H9 (cell line): ENCODE measurements at regions not wholly inside any gene's neighbourhood (a gene's known extent, or its start where the extent isn't known, plus 50 kb on each side); places are given as distances from the start of the nearest gene placed in this dataset.

Source experiments
- DNase-seq: peaks from one replicate; pipeline ENCODE4 v3.0.0-alpha.2; 2017
- H2AFZ ChIP-seq: one replicate; pipeline ENCODE4 v1.6.1; 2013; ENCODE audit warnings: mild to moderate bottlenecking, low read length, control low read depth, moderate library complexity
- H2AK5ac ChIP-seq: 2 replicates; pipeline ENCODE4 v1.6.1; 2013; ENCODE audit warnings: low read length, control low read depth, mixed read lengths; ENCODE audit not compliant: insufficient read length
- H2BK120ac ChIP-seq: one replicate; pipeline ENCODE4 v1.6.1; 2013; ENCODE audit warnings: low read depth, mild to moderate bottlenecking, low read length, control low read depth, inconsistent platforms; ENCODE audit not compliant: poor library complexity, severe bottlenecking
- H2BK12ac ChIP-seq: 2 replicates; pipeline ENCODE4 v1.6.1; 2013; ENCODE audit warnings: low read length, control low read depth, mixed read lengths, low read depth; ENCODE audit not compliant: insufficient read length
- H2BK15ac ChIP-seq: 2 replicates; pipeline ENCODE4 v1.6.1; 2013; ENCODE audit warnings: low read depth, low read length, control low read depth
- H2BK20ac ChIP-seq: one replicate; pipeline ENCODE4 v1.6.1; 2013; ENCODE audit warnings: low read depth, mild to moderate bottlenecking, low read length, control low read depth, inconsistent platforms; ENCODE audit not compliant: poor library complexity, severe bottlenecking
- H2BK5ac ChIP-seq: 2 replicates; pipeline ENCODE4 v1.6.1; 2013; ENCODE audit warnings: low read length, control low read depth, mixed read lengths; ENCODE audit not compliant: insufficient read length
- H3K14ac ChIP-seq: 2 replicates; pipeline ENCODE4 v1.6.1; 2013; ENCODE audit warnings: low read length, control low read depth; ENCODE audit not compliant: insufficient read depth
- H3K18ac ChIP-seq: 2 replicates; pipeline ENCODE4 v1.6.1; 2013; ENCODE audit warnings: low read depth, mild to moderate bottlenecking, mixed read lengths, low read length, control low read depth; ENCODE audit not compliant: insufficient read length
- H3K23ac ChIP-seq: 2 replicates; pipeline ENCODE4 v1.6.1; 2013; ENCODE audit warnings: low read length, control low read depth, mixed read lengths, low read depth; ENCODE audit not compliant: insufficient read length
- H3K23me2 ChIP-seq: 2 replicates; pipeline ENCODE4 v1.6.1; 2013; ENCODE audit warnings: low read depth, mild to moderate bottlenecking, mixed read lengths, low read length, control low read depth; ENCODE audit not compliant: insufficient read length, poor library complexity, severe bottlenecking
- H3K27ac ChIP-seq: 2 replicates; pipeline ENCODE4 v1.5.1; 2013; ENCODE audit warnings: low read length, control low read depth, mixed read lengths, low read depth; ENCODE audit not compliant: insufficient read length
- H3K27me3 ChIP-seq: 2 replicates; pipeline ENCODE4 v1.6.1; 2013; ENCODE audit warnings: low read length, control low read depth, inconsistent platforms; ENCODE audit not compliant: insufficient read depth
- H3K4ac ChIP-seq: 2 replicates; pipeline ENCODE4 v1.6.1; 2013; ENCODE audit warnings: low read depth, mild to moderate bottlenecking, control low read depth, inconsistent platforms, low read length, moderate library complexity
- H3K4me1 ChIP-seq: 2 replicates; pipeline ENCODE4 v1.6.1; 2013; ENCODE audit warnings: low read length, control low read depth, inconsistent platforms; ENCODE audit not compliant: insufficient read depth
- H3K4me2 ChIP-seq: 2 replicates; pipeline ENCODE4 v1.6.1; 2013; ENCODE audit warnings: low read length, control low read depth, mixed read lengths; ENCODE audit not compliant: insufficient read length, insufficient read depth
- H3K56ac ChIP-seq: 2 replicates; pipeline ENCODE4 v1.6.1; 2013; ENCODE audit warnings: low read depth, mild to moderate bottlenecking, mixed read lengths, low read length, control low read depth; ENCODE audit not compliant: insufficient read length
- H3K79me1 ChIP-seq: 2 replicates; pipeline ENCODE4 v1.6.1; 2013; ENCODE audit warnings: low read depth, mild to moderate bottlenecking, moderate library complexity, low read length, control low read depth, inconsistent platforms; ENCODE audit not compliant: insufficient read depth, poor library complexity, severe bottlenecking
- H3K79me2 ChIP-seq: 2 replicates; pipeline ENCODE4 v1.6.1; 2013; ENCODE audit warnings: low read length, control low read depth, inconsistent platforms; ENCODE audit not compliant: insufficient read depth
- H3K9ac ChIP-seq: 2 replicates; pipeline ENCODE4 v1.6.1; 2013; ENCODE audit warnings: low read length, control low read depth, mixed read lengths; ENCODE audit not compliant: insufficient read length; ENCODE audit errors: extremely low read depth
- H3K9me3 ChIP-seq: one replicate; pipeline ENCODE4 v1.6.1; 2013; ENCODE audit warnings: low read depth, low read length, inconsistent platforms; ENCODE audit not compliant: control insufficient read depth
- H3T11ph ChIP-seq: one replicate; pipeline ENCODE4 v1.6.1; 2013; ENCODE audit warnings: mild to moderate bottlenecking, low read length, control low read depth, inconsistent platforms
- H4K20me1 ChIP-seq: one replicate; pipeline ENCODE4 v1.6.1; 2013; ENCODE audit not compliant: control insufficient read depth, insufficient read length, insufficient read depth
- H4K5ac ChIP-seq: 2 replicates; pipeline ENCODE4 v1.6.1; 2013; ENCODE audit warnings: low read depth, mild to moderate bottlenecking, mixed read lengths, low read length, control low read depth; ENCODE audit not compliant: insufficient read length
- H4K8ac ChIP-seq: replicated peaks from 2 replicates; pipeline ENCODE4 v1.6.1; 2013; ENCODE audit warnings: low read length, control low read depth, mixed read lengths, low read depth; ENCODE audit not compliant: insufficient read length
- H4K91ac ChIP-seq: 2 replicates; pipeline ENCODE4 v1.6.1; 2013; ENCODE audit warnings: low read depth, mild to moderate bottlenecking, moderate library complexity, mixed read lengths, low read length, control low read depth; ENCODE audit not compliant: insufficient read length
- H3K27ac Mint-ChIP-seq, 3 experiments: 2 replicates in 2 of 3; 3 replicates in 1 of 3; pipeline ENCODE4 v1.8.0; 2020 to 2021; ENCODE audit warnings: mixed read lengths in 3 of 3, mild to moderate bottlenecking in 1 of 3, moderate library complexity in 1 of 3
- H3K27me3 Mint-ChIP-seq: 2 replicates; pipeline ENCODE4 v1.8.0; 2021; ENCODE audit warnings: low read depth, mild to moderate bottlenecking, moderate library complexity, mixed read lengths
- H3K36me3 Mint-ChIP-seq, 3 experiments: 2 replicates in 2 of 3; 3 replicates in 1 of 3; pipeline ENCODE4 v1.8.0; 2020 to 2021; ENCODE audit warnings: low read depth in 3 of 3, mixed read lengths in 3 of 3; ENCODE audit not compliant: insufficient read depth in 1 of 3
- H3K4me1 Mint-ChIP-seq, 2 experiments: 2 replicates each; pipeline ENCODE4 v1.8.0; 2020; ENCODE audit warnings: mixed read lengths in 2 of 2
- H3K4me3 Mint-ChIP-seq, 2 experiments: 2 replicates in 1 of 2; 3 replicates in 1 of 2; pipeline ENCODE4 v1.8.0; 2020 to 2021; ENCODE audit warnings: mild to moderate bottlenecking in 2 of 2, mixed read lengths in 2 of 2, moderate library complexity in 1 of 2
- H3K9me3 Mint-ChIP-seq, 2 experiments: 2 replicates in 1 of 2; 3 replicates in 1 of 2; pipeline ENCODE4 v1.8.0; 2020; ENCODE audit warnings: mild to moderate bottlenecking in 2 of 2, mixed read lengths in 2 of 2, moderate library complexity in 1 of 2
- WGBS: extraction: QIAGEN DNeasy Blood & Tissue Kit; methylation state at CpG from one replicate; pipeline ENCODE4 v1.1.7; 2013; ENCODE audit warnings: missing lambda C conversion rate, low lambda C conversion rate, mixed read lengths; ENCODE audit not compliant: insufficient read length; ENCODE audit errors: extremely low coverage; 5-methylcytosine and 5-hydroxymethylcytosine counted together
- TF ChIP-seq, protein P1 (sequence below): fragments of 200-600 bp; sonication (generic); conservative IDR thresholded peaks from 3 replicates; pipeline ENCODE4 v1.8.0; 2021; ENCODE audit warnings: antibody characterized with exemption, mild to moderate bottlenecking

DNA sequence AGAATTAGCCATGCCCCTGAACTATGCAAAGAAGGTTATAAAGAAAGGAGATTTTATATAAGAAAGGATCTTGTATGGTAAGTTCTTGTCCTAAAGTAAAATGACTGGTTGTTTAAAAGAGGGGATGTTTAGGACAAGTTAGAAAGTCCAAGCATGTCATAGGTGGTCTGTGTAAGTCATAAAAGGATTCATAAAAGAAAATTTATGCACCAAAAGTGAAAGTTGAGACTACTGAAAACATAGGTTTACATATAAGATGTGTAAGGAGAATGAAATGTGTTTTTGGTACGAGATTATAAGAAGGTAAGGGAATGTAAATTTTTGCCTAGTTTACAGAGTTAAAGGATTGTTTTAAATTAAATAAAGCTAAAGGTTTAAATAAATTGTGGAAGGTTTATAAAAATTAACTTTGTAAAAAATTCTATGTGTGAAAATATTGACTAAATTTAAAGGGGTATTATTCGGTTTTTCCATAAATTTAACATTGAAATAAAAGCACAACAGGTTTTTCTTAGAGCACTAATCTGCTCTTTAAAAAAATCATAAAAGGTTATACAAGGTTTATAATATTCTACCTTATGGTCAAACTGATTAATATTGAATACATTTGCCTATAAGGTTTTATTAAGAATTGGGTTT is 93.6 kb upstream of the UST start:
- Mint-ChIP-seq H3K36me3 (peaks cover 40 to 65% (median 61%) of the 10 kb centered on the region in 3 experiments), H3K27ac (no peak overlapping the region), H3K27me3 (no peaks in the 10 kb centered on the region; the same call in 1 of the 2 replicates), H3K4me3 (no peak overlapping the region), H3K4me1 (peaks cover 6% of the 10 kb centered on the region in 2 experiments; a peak in 1 of 4 replicates), H3K9me3 (peaks cover 70% of the 10 kb centered on the region in 2 experiments)
- no peak overlapping the region for H4K91ac ChIP-seq
- 100% methylated on average over 1 of the region's 2 CpGs for WGBS
- no peak overlapping the region for H4K5ac ChIP-seq
- no peak overlapping the region for H2AK5ac ChIP-seq
- H3T11ph ChIP-seq = no peak overlapping the region
- no peak overlapping the region for H3K4ac ChIP-seq
- H2BK120ac ChIP-seq = no peak overlapping the region
- H3K27me3 ChIP-seq = no peaks in the 10 kb centered on the region
- no peak overlapping the region for H2BK12ac ChIP-seq
- H3K79me2 ChIP-seq = no peaks in the 10 kb centered on the region
- H3K27ac ChIP-seq = no peak overlapping the region
- H3K18ac ChIP-seq = no peak overlapping the region
- H3K56ac ChIP-seq = no peak overlapping the region
- H2BK5ac ChIP-seq = no peak overlapping the region
- H3K23ac ChIP-seq = no peak overlapping the region
- H3K4me1 ChIP-seq = no peaks in the 10 kb centered on the region
- no peak overlapping the region for H3K14ac ChIP-seq
- peaks cover 20% of the 10 kb centered on the region for H3K9me3 ChIP-seq
- H3K23me2 ChIP-seq = no peaks in the 10 kb centered on the region
- H3K9ac ChIP-seq = no peak overlapping the region
- no peak overlapping the region for H2AFZ ChIP-seq
- no peak overlapping the region for H3K4me2 ChIP-seq
- no peaks in the 10 kb centered on the region for H4K20me1 ChIP-seq
- no peak overlapping the region for H2BK15ac ChIP-seq
- no peak overlapping the region for H4K8ac ChIP-seq
- TF ChIP-seq, protein P1, sequence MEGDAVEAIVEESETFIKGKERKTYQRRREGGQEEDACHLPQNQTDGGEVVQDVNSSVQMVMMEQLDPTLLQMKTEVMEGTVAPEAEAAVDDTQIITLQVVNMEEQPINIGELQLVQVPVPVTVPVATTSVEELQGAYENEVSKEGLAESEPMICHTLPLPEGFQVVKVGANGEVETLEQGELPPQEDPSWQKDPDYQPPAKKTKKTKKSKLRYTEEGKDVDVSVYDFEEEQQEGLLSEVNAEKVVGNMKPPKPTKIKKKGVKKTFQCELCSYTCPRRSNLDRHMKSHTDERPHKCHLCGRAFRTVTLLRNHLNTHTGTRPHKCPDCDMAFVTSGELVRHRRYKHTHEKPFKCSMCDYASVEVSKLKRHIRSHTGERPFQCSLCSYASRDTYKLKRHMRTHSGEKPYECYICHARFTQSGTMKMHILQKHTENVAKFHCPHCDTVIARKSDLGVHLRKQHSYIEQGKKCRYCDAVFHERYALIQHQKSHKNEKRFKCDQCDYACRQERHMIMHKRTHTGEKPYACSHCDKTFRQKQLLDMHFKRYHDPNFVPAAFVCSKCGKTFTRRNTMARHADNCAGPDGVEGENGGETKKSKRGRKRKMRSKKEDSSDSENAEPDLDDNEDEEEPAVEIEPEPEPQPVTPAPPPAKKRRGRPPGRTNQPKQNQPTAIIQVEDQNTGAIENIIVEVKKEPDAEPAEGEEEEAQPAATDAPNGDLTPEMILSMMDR = no peak
- no peak overlapping the region for H2BK20ac ChIP-seq
- no peak for DNase-seq
- H3K79me1 ChIP-seq = no peaks in the 10 kb centered on the region
